Mesenchymal stem cell (in vitro differentiated cells and primary cell): ENCODE measurements at regions not wholly inside any gene's neighbourhood (a gene's known extent, or its start where the extent isn't known, plus 50 kb on each side); places are given as distances from the start of the nearest gene placed in this dataset.
A peak's percentile ranks its signal among the peaks of the same experiment; 100 is the strongest.

Experiments
- DNase-seq: peaks from one replicate; pipeline ENCODE4 v3.0.0-alpha.2; 2013
- H2AFZ ChIP-seq: one replicate; pipeline ENCODE4 v1.6.1; 2013; ENCODE audit warnings: low read depth, mild to moderate bottlenecking, control low read depth, inconsistent platforms, low read length, moderate library complexity
- H2AK5ac ChIP-seq: 2 replicates; pipeline ENCODE4 v1.6.1; 2013; ENCODE audit warnings: low read length, moderate library complexity, mild to moderate bottlenecking, inconsistent platforms; ENCODE audit not compliant: severe bottlenecking
- H2BK120ac ChIP-seq: one replicate; pipeline ENCODE4 v1.6.1; 2013; ENCODE audit warnings: low read depth, mild to moderate bottlenecking, inconsistent platforms, low read length, moderate library complexity
- H2BK12ac ChIP-seq, 2 experiments: one replicate each; pipeline ENCODE4 v1.6.1; 2013; ENCODE audit warnings: inconsistent platforms in 2 of 2, low read length in 2 of 2, mild to moderate bottlenecking in 2 of 2, moderate library complexity in 2 of 2, control low read depth in 1 of 2
- H2BK15ac ChIP-seq: one replicate; pipeline ENCODE4 v1.6.1; 2013; ENCODE audit warnings: mild to moderate bottlenecking, low read depth, inconsistent platforms; ENCODE audit not compliant: poor library complexity, severe bottlenecking
- H2BK5ac ChIP-seq: 2 replicates; pipeline ENCODE4 v1.6.1; 2013; ENCODE audit warnings: low read depth, mild to moderate bottlenecking, low read length, control low read depth, inconsistent platforms; ENCODE audit not compliant: poor library complexity, severe bottlenecking
- H3K14ac ChIP-seq, 2 experiments: one replicate each; pipeline ENCODE4 v1.6.1; 2013; ENCODE audit warnings: inconsistent platforms in 2 of 2, low read length in 2 of 2, control low read depth in 1 of 2, mild to moderate bottlenecking in 1 of 2, moderate library complexity in 1 of 2
- H3K18ac ChIP-seq, 2 experiments: one replicate each; pipeline ENCODE4 v1.6.1; 2013; ENCODE audit warnings: inconsistent platforms in 2 of 2, low read length in 2 of 2, control low read depth in 1 of 2, low read depth in 1 of 2, mild to moderate bottlenecking in 1 of 2
- H3K23ac ChIP-seq, 2 experiments: one replicate each; pipeline ENCODE4 v1.6.1; 2013; ENCODE audit warnings: inconsistent platforms in 2 of 2, low read length in 2 of 2, mild to moderate bottlenecking in 2 of 2, moderate library complexity in 2 of 2, control low read depth in 1 of 2
- H3K27ac ChIP-seq: 2 replicates; pipeline ENCODE4 v1.5.1; 2013; ENCODE audit warnings: mild to moderate bottlenecking, moderate library complexity, low read length, control low read depth, inconsistent platforms; ENCODE audit not compliant: poor library complexity, severe bottlenecking
- H3K27me3 ChIP-seq, 2 experiments: 2 replicates each; pipeline versions ENCODE4 v1.6.1 to v1.7.0; 2013; ENCODE audit warnings: low read length in 2 of 2, mild to moderate bottlenecking in 2 of 2, moderate library complexity in 2 of 2, control low read depth in 1 of 2, inconsistent platforms in 1 of 2; ENCODE audit not compliant: control insufficient read depth in 1 of 2, insufficient read depth in 1 of 2
- H3K36me3 ChIP-seq, 2 experiments: 2 replicates each; pipeline versions ENCODE4 v1.6.1 to v1.7.0; 2013; ENCODE audit warnings: low read length in 2 of 2, control low read depth in 1 of 2, inconsistent platforms in 1 of 2, low read depth in 1 of 2, mild to moderate bottlenecking in 1 of 2; ENCODE audit not compliant: insufficient read depth in 2 of 2, control insufficient read depth in 1 of 2
- H3K4ac ChIP-seq, 2 experiments: one replicate each; pipeline ENCODE4 v1.6.1; 2013; ENCODE audit warnings: inconsistent platforms in 2 of 2, low read length in 2 of 2, mild to moderate bottlenecking in 2 of 2, moderate library complexity in 2 of 2, control low read depth in 1 of 2, low read depth in 1 of 2
- H3K4me1 ChIP-seq: 2 replicates; pipeline ENCODE4 v1.6.1; 2013; ENCODE audit warnings: low read depth, low read length, control low read depth; ENCODE audit not compliant: control insufficient read depth, insufficient read depth
- H3K4me2 ChIP-seq: 2 replicates; pipeline ENCODE4 v1.6.1; 2013; ENCODE audit warnings: low read length, mild to moderate bottlenecking, inconsistent platforms; ENCODE audit not compliant: poor library complexity, severe bottlenecking
- H3K4me3 ChIP-seq, 2 experiments: 2 replicates each; pipeline versions ENCODE4 v1.5.1 to v1.7.0; 2013; ENCODE audit warnings: low read length in 2 of 2, mild to moderate bottlenecking in 2 of 2, control low read depth in 1 of 2, low read depth in 1 of 2; ENCODE audit not compliant: insufficient read depth in 1 of 2
- H3K79me1 ChIP-seq: replicated peaks from 2 replicates; pipeline ENCODE4 v1.6.1; 2013; ENCODE audit warnings: mild to moderate bottlenecking, control low read depth, low read length, inconsistent platforms; ENCODE audit not compliant: poor library complexity, severe bottlenecking
- H3K9ac ChIP-seq: 2 replicates; pipeline ENCODE4 v1.7.0; 2013; ENCODE audit warnings: mild to moderate bottlenecking, low read length, moderate library complexity
- H3K9me3 ChIP-seq: 2 replicates; pipeline ENCODE4 v1.7.0; 2013; ENCODE audit warnings: mild to moderate bottlenecking, low read length; ENCODE audit not compliant: control insufficient read depth
- H4K8ac ChIP-seq: one replicate; pipeline ENCODE4 v1.6.1; 2013; ENCODE audit warnings: inconsistent platforms, mild to moderate bottlenecking, low read length, moderate library complexity
- H4K91ac ChIP-seq: one replicate; pipeline ENCODE4 v1.6.1; 2013; ENCODE audit warnings: mild to moderate bottlenecking, low read length, inconsistent platforms
- WGBS: methylation state at CpG from one replicate; pipeline ENCODE4 v1.1.7; 2013; ENCODE audit warnings: mixed read lengths; 5-methylcytosine and 5-hydroxymethylcytosine counted together

- no peak overlapping the region for H2BK5ac ChIP-seq
- peak; percentile 56 for DNase-seq
- no peaks in the 10 kb centered on the region for H3K4me1 ChIP-seq
- no peak overlapping the region for H3K4me2 ChIP-seq
- H3K36me3 ChIP-seq, result no peaks in the 10 kb centered on the region
- no peak overlapping the region for H2AFZ ChIP-seq
- H3K27me3 ChIP-seq, result no peaks in the 10 kb centered on the region
- no peak overlapping the region for H3K23ac ChIP-seq
- H3K4ac ChIP-seq, result no peak overlapping the region
- no peaks in the 10 kb centered on the region for H3K9me3 ChIP-seq
- H2AK5ac ChIP-seq, result no peak overlapping the region
- H2BK15ac ChIP-seq, result no peak overlapping the region
- no peak overlapping the region for H2BK120ac ChIP-seq
- no peak overlapping the region for H3K4me3 ChIP-seq
- H3K9ac ChIP-seq, result no peak overlapping the region
- 46% methylated on average over 4 of the region's 11 CpGs for WGBS
- no peak overlapping the region for H2BK12ac ChIP-seq
- H3K14ac ChIP-seq, result no peak overlapping the region
- no peak overlapping the region for H4K8ac ChIP-seq
- no peak overlapping the region for H3K27ac ChIP-seq
- H3K18ac ChIP-seq, result no peak overlapping the region
- H4K91ac ChIP-seq, result no peak overlapping the region
- no peaks in the 10 kb centered on the region for H3K79me1 ChIP-seq
Measured at GRCh38 chr5:88515881-88516819, 247.5 kb upstream of the TMEM161B start.

- Histone ChIP-seq H4K8ac (no peak overlapping the region), H3K36me3 (no peaks in the 10 kb centered on the region), H4K91ac (no peak overlapping the region), H3K4me1 (no peaks in the 10 kb centered on the region), H3K79me1 (no peaks in the 10 kb centered on the region), H2BK120ac (no peak overlapping the region), H3K27me3 (no peaks in the 10 kb centered on the region), H2BK12ac (no peak overlapping the region), H3K4me3 (no peak overlapping the region), H3K18ac (no peak overlapping the region), H2BK15ac (no peak overlapping the region), H3K4ac (no peak overlapping the region), H2BK5ac (no peak overlapping the region), H2AFZ (no peak overlapping the region), H3K9ac (no peak overlapping the region), H3K23ac (no peak overlapping the region), H3K14ac (no peak overlapping the region), H2AK5ac (no peak overlapping the region), H3K27ac (no peak overlapping the region), H3K4me2 (no peak overlapping the region), H3K9me3 (no peaks in the 10 kb centered on the region)
- no peak for DNase-seq
- WGBS, result 100% methylated on average over 1 of the region's 1 CpG
Measured at GRCh38 chr5:88515068-88515467, 246.4 kb upstream of the TMEM161B start.

GRCh38 chr5:88509403-88509802 lies 240.8 kb upstream of the TMEM161B start:
- H3K18ac ChIP-seq, result no peak overlapping the region
- no peak overlapping the region for H3K27ac ChIP-seq
- peaks cover 0 to 4% of the 10 kb centered on the region in 2 experiments for H3K27me3 ChIP-seq
- no peaks in the 10 kb centered on the region for H3K36me3 ChIP-seq
- no peak overlapping the region for H3K9ac ChIP-seq
- no peak overlapping the region for H2BK120ac ChIP-seq
- no peak overlapping the region for H2AFZ ChIP-seq
- DNase-seq, result no peak
- no peak overlapping the region for H3K4ac ChIP-seq
- no peak overlapping the region for H2BK12ac ChIP-seq
- H3K4me1 ChIP-seq, result no peaks in the 10 kb centered on the region
- no peak overlapping the region for H4K91ac ChIP-seq
- no peaks in the 10 kb centered on the region for H3K9me3 ChIP-seq
- no peak overlapping the region for H2AK5ac ChIP-seq
- no peak overlapping the region for H2BK5ac ChIP-seq
- WGBS, result 78% methylated on average over 3 of the region's 3 CpGs
- H3K79me1 ChIP-seq, result no peaks in the 10 kb centered on the region
- H3K4me2 ChIP-seq, result no peak overlapping the region
- H3K14ac ChIP-seq, result no peak overlapping the region
- H2BK15ac ChIP-seq, result no peak overlapping the region
- H3K23ac ChIP-seq, result no peak overlapping the region
- H3K4me3 ChIP-seq, result no peak overlapping the region
- no peak overlapping the region for H4K8ac ChIP-seq

GRCh38 chr5:88507261-88507660 lies 238.6 kb upstream of the TMEM161B start:
- Histone ChIP-seq H3K14ac (no peak overlapping the region), H3K27me3 (peaks cover 0 to 4% of the 10 kb centered on the region in 2 experiments), H4K8ac (no peak overlapping the region), H3K23ac (no peak overlapping the region), H3K4ac (no peak overlapping the region), H2BK12ac (no peak overlapping the region), H2BK5ac (no peak overlapping the region), H3K27ac (no peak overlapping the region), H4K91ac (no peak overlapping the region), H3K4me1 (no peaks in the 10 kb centered on the region), H2BK120ac (no peak overlapping the region), H2BK15ac (no peak overlapping the region), H3K79me1 (no peaks in the 10 kb centered on the region), H3K9me3 (no peaks in the 10 kb centered on the region), H3K4me2 (no peak overlapping the region), H3K18ac (no peak overlapping the region), H3K36me3 (no peaks in the 10 kb centered on the region), H3K4me3 (no peak overlapping the region), H2AFZ (no peak overlapping the region), H2AK5ac (no peak overlapping the region), H3K9ac (no peak overlapping the region)
- no peak for DNase-seq
- WGBS, result 73% methylated on average over 4 of the region's 4 CpGs
